GM21528 (cell line): ENCODE measurements at regions not wholly inside any gene's neighbourhood (a gene's known extent, or its start where the extent isn't known, plus 50 kb on each side); places are given as distances from the start of the nearest gene placed in this dataset.

Experiments
- ATAC-seq: cut with Tn5 transposase; IDR thresholded peaks from one replicate; pipeline ENCODE4 v1.9.1; 2021; ENCODE audit warnings: mild to moderate bottlenecking, moderate library complexity; ENCODE audit not compliant: unreplicated experiment, low FRiP score

GRCh38 chr3:164608554-164609276 is 469.6 kb downstream of the SI start:
- ATAC-seq, result no peak

DNA sequence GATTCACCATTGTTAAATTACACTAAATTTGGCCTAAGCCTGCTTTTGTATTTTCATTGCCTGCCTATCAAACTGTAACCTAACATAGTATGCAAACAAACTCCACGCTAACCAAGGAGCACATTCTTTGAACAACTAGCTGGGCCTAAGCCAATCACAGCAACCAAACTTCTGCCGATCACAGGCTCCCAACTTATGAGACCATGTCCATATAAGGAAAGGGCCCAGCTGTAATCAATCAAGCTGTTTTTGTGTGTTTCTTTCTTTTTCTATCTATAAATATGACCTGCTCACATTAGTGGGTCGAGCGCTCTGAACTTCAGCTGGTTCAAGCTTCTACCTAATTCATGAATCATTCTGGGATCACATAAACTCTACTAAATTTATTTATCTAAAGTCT is 473.6 kb downstream of the SI start:
- no peak for ATAC-seq

- ATAC-seq, result no peak
Observed at GRCh38 chr3:164577667-164578210, 500.6 kb downstream of the SI start.

DNA sequence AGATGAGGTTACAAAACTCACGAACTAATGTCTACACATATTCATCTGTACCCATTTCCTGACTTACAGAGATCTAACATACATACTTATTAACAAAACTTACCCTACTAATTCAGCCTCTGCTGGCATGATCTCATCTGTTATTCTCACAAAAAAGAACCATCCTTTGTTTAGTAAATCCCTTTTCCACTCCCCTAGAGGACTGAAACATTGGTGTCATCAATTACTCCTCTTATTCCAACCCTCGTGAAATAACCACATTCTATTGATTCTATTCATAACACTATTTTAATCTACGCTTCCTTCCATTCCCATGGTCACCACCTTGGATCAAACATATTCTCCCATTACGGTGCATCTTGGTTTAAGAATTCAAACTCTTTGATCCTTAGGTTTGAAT is 505.9 kb downstream of the SI start:
- no peak for ATAC-seq

- ATAC-seq, result no peak
Observed at GRCh38 chr3:164550857-164551256, 527.4 kb downstream of the SI start.

DNA sequence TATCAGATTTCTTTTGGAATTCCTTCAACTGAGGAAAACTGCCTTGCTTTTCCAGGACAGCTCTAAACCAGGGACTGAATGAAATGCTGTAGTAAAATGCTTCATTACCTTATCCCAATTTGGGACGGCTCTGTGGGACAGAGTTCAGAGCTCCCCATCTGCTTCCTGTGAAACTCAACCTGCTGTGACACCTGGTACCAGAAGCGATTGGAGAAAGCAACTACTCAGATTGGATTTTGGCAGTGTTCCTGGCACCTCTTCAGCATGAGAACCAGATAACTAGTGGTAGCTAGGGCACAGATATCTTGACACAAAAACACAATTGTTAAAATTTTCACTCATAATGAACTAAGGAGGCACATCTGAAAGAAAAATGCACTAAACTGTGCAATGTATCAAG is 539.1 kb downstream of the SI start:
- no peak for ATAC-seq

DNA sequence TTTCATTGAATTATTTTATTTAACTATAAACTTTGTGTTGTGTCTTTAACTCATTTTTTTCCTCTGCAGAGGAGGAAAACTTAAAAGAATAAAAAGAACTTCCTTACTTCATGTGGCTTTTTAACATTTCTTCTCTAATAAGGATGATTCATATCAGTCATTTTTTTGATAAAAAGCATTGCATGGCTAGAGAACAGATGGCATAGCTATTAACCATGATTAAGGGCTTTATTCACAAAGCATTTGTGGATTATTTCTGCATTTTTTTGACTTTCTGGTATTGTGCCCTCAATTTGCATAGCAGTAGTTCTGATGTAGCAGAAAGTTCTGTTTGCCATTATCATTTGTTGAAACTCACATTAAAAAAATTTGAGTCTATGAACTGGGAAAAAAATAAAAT is 540.8 kb downstream of the SI start:
- ATAC-seq, result no peak

GRCh38 chr3:164533275-164533674 is 545.0 kb downstream of the SI start:
- no peak for ATAC-seq

- no peak for ATAC-seq
Observed at GRCh38 chr3:164526250-164526649, 552.0 kb downstream of the SI start.

- no peak for ATAC-seq
Observed at GRCh38 chr3:164524201-164524600, 554.1 kb downstream of the SI start.

DNA sequence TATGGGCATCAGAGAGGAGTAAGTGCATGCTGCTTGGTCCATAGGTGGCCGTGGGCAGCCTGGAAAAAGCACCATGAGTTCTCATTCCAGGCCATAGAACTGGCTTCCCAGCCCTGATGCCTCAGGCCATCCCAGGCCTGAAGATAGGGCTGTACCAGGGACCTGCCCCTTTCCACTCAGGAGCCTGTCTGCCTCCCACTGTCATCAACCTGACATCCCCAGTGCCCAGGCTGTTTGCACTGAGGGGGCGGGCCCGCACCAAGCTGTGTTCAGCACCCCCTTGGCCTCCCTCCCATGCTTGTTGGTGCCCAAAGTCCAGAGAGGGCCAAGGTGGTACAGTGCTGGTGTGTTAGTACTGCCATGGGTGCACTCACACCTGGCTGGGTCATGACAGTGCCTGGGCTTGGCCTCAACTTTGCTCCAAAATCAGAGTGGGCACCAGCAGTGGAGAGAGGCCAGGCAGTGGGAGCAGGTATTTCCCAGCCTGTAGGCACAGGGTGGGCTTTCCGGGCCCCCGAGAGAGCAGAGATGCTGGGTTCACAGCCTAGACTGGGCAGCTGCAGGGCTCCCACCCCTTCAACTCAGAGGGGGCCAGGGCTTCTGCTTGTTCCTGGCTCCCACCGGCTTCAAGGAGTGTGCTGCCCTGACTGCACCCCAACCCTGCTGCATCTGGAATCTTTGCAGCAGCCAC is 556.1 kb downstream of the SI start:
- ATAC-seq, result no peak

GRCh38 chr3:164521644-164522043 is 556.7 kb downstream of the SI start:
- no peak for ATAC-seq

DNA sequence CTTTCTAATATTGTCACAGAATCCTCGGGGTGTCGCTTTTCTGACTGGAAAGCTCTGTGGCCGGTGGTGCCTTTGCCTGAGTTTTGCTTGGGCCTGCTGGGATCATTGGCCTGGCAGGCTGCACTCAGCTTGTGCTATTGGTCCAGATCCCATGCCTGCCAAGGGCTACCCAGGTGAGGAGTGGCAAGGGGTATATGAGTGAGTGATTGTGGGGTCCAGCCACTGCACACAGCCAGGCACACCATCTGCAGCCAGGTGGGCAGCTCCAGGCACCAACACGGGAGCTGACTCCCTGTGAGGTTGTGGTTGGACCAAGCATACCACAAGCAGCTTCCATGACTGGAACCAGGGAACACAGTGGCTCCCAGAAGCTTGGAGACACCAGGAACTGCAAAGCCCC is 557.2 kb downstream of the SI start:
- no peak for ATAC-seq

DNA sequence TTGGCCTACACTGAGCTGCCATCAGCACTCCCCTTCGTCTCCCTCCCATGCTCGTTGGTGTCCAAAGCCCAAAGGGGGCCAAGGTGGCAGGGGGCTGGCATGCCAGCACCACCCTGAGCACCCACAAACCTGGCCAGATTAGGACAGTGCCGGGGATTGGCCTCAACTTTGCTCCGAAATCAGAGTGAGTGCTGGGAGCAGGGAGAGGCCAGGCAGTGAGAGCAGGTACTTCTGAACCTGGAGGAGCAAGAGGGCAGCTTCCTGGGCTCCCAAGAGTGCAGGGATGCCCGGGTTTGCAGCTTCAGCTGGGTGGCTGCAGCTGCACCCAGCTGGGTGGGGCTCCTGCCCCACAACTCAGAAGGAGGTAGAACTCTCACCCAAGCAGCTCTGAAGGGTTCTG is 563.0 kb downstream of the SI start:
- ATAC-seq, result no peak

DNA sequence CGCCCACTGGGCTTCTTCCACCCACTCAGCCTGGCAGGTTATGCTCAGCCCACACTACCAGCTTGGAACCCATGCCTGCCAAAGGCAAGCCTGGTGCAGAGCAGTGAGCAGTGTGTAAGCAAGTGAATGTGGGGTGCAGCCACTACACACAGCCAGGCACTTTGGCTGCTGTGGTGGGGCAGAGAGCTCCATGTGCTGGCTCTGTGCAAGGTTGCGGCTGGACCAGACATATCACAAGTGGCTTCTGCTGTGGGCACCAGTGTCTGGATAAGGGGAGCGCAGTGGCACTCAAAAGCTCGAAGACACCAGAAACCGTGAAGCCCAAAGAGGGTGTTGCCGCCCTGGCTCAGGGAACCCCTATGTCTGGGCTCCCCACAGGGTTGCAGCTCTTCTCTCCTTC is 563.7 kb downstream of the SI start:
- no peak for ATAC-seq

DNA sequence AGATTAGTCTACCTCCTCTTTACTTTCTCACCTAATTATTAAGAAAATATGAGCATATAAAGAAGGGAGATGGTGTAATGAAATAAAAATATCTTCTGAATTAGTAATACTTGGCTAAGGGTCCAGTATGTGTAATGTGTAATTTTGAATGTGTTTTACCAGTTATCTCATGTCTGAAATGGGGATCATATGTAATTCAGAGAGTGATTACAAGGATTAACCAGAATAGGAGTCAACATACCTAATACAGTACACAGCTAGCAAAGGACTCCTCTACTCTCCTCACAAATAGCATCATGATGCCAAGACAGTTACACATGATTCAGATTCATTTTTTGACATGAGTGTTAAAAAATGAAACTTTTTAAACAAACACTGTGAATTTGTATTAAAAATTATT is 570.4 kb downstream of the SI start:
- no peak for ATAC-seq

- ATAC-seq, result no peak
Observed at GRCh38 chr3:164498917-164499316, 579.4 kb downstream of the SI start.

DNA sequence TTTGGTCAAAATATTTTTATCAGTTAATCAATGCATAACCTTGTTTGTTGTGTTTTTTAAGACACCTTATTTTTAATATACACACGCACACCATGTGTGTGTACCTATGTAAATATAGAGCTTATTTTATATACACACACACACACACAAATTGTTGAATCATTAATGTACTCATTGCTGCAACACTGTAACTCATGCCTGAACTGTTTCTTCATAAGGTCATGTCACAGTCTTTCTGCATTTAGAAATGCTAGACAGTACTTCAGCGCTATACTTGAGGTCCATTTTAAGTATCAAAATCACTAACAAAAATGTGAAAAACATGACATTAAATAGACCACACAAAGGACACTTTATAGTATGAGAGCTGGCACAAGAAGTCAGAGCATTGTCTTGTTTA is 589.4 kb downstream of the SI start:
- no peak for ATAC-seq

GRCh38 chr3:164486150-164486549 is 592.1 kb downstream of the SI start:
- ATAC-seq, result no peak

DNA sequence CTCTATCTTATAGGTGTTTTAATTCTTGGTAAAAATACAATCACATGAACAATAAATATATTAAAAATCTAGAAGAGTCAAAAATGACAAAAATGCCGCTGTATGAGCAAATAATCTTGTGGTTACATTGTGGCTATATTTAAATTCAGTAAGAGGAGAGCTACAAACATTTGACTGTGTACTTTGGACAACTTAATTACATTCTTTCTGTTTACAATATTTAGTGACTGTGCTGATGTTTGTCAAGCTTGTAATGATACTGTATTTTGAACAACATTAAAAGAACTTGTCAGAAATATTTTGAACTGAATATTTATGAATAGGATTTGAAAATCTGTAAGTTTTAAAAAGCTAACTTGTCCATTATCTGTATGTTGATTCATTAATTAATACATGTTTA is 598.3 kb downstream of the SI start:
- no peak for ATAC-seq

- no peak for ATAC-seq
Observed at GRCh38 chr3:164479406-164479805, 598.9 kb downstream of the SI start.

- no peak for ATAC-seq
Observed at GRCh38 chr3:164478323-164478722, 600.0 kb downstream of the SI start.
